ENCODE measurements at regions not wholly inside any gene's neighbourhood (a gene's known extent, or its start where the extent isn't known, plus 50 kb on each side); places are given as distances from the start of the nearest gene placed in this dataset.

DNA sequence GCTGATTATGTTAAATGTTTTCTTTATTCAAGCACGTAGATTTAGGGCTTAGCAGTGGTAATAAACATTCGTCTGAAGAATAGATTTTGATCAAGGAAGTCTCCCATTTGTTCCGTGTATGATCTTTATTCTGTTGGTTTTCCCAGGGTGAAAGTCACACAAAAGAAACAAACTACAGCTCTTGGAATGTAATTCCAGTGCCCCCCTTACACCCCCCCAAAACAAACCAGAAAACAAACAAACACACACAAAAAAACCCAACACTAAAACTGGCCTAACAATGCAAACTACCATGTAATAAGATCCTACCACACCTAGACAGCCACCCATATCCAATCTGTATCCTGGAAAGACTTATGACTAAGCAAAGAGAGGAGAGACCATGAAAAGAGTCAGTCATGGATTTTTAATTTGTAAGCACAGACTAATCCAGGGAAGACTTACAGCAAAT, 196.2 kb upstream of the ELL2 start:
- DNase-seq = no peak

- DNase-seq = no peak
These were observed 195.6 kb upstream of the ELL2 start for GRCh38 chr5:96157077-96157780.

DNA sequence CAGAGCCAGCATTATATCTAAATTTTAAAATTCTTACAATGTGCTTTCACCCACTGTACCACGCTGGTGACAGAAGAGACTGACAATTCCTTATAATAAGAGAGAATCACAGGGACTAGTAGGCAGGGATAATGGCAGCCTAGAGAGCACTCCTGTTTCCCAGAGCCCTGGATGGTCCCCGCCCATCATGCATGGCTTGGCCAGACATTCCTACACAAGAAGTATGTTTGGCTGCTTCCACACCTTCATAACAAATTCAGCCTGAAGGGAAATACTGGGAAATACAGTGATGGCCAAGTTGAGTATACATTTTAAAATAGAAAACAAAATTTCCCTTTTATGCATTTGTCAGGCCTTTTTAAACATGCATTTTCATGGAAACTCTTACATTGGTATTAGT, 193.5 kb upstream of the ELL2 start:
- no peak for DNase-seq

DNA sequence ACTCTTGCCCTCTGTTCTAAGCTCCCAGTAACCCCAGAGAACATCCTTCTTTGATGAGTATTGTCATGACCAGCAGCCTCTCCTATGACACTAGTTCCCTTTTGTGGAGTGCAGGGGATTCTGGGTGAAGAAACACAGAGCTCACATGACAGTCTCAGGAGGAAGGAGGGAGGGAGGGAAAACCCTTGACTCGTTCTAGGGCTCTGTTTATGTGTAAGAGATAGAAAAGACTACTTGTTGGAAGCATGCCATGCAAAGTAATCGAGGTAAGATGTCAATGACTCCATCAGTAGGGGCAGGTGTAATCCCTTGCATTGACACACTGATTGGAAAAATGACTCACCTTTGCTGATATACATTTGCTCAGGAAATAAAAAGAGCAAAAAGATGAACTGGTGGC, 190.2 kb upstream of the ELL2 start:
- no peak for DNase-seq

GRCh38 chr5:96150007-96150406, 188.4 kb upstream of the ELL2 start:
- DNase-seq = no peak

DNA sequence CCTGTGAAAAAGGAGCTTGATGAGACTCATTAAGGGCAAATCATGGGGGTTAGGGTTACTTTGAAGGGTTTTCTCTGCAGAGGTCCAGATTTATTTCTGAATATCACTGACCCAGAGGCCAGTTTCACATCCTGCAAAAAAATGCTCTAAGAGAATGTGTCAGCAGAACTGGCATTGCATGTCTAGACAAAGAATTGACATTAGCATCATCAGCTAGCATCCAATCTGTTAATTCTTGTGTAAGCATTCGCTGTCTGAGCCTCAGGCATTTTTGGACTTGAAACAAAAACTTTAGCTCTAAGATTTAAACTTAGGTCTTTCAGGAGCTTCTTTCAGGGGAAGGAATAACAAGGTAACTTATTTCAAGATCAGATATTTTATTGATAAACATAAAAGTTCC, 187.9 kb upstream of the ELL2 start:
- DNase-seq = no peak

- no peak for DNase-seq
These were observed 187.4 kb upstream of the ELL2 start for GRCh38 chr5:96149021-96149420.

GRCh38 chr5:96148376-96148775, 186.7 kb upstream of the ELL2 start:
- DNase-seq = no peak

- no peak for DNase-seq
These were observed 186.2 kb upstream of the ELL2 start for GRCh38 chr5:96147866-96148265.

- no peak for DNase-seq
These were observed 185.0 kb upstream of the ELL2 start for GRCh38 chr5:96146675-96147074.

DNA sequence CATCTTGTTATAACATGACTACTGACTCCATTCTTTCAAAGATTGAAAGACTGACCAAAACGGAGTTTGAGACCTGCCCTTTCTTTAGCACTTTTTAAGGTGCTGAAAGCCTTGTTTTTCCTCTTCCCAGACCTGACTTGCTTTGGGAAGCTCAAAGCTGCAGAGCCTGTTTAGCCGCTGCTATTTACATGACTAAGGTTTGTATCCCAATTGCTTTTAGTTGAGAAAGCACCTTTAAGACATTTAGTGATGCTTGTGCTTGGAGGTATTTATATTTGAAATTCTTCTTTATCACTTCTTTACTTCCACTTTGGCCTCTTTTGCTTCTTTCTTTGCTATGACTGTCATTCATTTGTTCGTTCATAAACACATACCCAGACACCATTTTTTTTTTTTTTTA, 182.6 kb upstream of the ELL2 start:
- no peak for DNase-seq

- no peak for DNase-seq
These were observed 181.8 kb upstream of the ELL2 start for GRCh38 chr5:96143450-96143849.

- no peak for DNase-seq
These were observed 181.3 kb upstream of the ELL2 start for GRCh38 chr5:96142786-96143434.

DNA sequence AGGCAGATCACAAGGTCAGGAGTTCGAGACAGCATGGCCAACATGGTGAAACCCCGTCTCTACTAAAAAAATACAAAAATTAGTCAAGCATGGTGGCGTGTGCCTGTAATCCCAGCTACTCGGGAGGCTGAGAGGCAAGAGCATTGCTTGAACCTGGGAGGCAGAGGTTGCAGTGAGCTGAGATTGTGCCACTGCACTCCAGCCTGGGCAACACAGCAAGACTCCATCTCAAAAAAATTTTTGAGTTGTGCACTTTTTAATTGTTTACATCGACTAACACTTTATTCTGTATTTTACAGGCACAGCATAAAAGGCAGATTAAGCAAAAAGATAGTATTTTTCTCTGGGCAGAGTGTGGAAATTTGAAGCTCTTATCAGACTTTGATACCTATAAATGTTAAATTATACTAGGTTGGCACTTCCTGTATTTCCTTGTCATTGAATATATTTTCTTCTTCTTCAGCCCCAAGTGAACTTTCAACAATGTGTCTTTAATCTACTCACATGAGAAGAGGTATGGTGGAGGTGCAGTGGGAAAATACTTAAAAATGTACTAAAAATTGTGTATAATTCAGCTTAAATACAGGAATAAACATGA, 180.6 kb upstream of the ELL2 start:
- DNase-seq = no peak

GRCh38 chr5:96141749-96142148, 180.1 kb upstream of the ELL2 start:
- DNase-seq = no peak

DNA sequence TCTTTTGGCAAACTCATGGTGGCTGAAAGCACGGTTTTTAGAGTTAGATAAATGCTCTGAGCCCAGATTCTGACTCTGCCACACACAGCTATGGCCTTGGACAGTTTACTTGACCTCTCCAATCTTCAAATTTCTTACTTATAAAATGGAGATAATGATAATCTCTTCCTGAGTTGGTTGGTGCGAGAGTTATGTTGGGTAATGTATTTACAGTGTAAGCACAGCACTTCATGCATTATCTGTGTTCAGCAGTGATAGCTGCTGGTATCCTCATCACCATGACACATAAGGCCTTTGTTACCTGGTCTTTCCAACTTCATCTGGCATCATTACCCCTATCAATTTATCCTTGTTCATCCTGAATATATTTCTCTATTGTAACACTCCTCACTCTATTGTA, 178.8 kb upstream of the ELL2 start:
- DNase-seq = no peak

- DNase-seq = no peak
These were observed 178.4 kb upstream of the ELL2 start for GRCh38 chr5:96140084-96140483.

GRCh38 chr5:96134886-96135285, 173.2 kb upstream of the ELL2 start:
- DNase-seq = no peak

DNA sequence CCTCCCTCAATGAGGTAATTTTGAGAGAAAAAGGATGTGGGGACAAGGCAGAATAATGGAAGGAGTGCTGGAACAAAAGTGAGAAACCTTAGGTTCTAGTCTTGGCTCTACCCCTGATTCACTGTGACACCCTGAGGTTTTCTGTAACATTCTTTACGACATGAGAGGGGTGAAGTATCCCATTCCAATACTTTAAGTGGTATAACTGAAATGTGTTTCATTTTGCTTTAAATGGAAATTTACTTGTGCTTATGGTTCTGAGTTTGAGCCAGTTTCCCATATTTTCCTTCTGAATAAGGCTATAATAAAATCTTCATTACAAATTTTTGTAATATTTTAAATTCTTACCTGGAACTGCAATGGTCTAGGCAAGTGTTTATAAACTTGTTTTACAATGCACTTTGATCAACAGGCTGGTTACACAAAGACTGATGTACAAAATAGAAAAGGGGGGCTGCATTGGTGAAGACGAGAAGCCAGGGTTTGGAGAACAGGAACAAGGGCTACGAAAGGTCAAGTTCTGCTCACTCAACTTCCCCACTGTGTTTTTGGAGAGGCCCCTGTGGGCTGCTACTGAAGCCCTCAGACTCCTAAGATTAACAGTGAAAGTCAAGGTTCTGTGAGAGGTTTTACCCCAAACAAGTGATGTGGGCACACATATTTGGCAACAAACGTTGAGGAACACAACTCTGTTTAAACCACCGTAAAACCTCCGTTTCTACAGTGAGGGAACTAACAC, 171.9 kb upstream of the ELL2 start:
- no peak for DNase-seq

DNA sequence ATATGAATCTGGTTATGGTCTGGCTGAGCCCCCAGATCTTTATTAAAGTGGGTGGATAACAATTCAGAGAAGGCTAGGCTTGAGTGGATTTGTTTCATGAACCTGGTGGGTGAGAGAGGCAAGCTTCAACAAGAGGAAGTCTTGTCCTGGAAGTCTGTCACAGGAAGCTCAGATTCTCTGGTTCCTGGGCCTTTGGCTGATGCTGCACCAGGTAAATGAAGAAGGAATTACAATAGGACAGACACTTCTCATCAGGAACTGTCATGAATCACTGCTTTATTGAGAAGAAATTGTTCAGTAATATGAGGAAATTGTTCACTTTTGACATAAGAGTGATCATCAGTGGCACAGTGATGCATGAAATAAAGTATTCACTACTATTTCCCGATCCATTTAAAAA, 167.6 kb upstream of the ELL2 start:
- DNase-seq = no peak

DNA sequence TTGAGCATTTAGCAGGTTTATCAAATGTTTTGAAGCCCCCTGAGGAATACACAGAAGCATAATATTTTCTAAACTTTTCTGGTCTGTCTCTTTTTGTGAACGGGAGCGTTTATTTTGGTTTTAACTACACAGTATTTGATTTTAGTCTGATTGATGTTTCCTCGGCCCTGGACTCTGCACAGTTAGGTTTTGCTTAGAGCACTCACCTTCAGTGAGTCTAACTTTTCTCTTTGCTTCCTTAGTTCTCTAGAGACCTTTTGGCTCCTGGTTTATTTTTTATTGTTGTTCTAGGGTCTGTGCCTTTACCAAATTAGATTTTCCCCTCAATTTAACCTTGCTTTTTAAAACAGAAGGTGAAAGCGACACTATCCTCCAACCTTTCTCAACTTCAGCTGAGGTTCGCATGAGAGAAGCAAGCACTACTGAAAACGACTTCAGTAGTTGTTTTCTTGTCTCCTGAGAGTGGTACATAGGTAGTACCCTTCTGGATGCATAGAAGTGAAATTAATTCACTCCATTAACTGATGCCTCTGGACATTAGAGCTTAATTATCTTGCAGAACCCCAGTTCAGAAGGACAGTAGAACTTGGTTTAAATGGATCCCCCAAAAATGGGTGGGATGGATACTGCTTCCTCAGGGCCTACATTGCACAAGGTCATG, 166.7 kb upstream of the ELL2 start:
- DNase-seq = no peak

- no peak for DNase-seq
These were observed 165.9 kb upstream of the ELL2 start for GRCh38 chr5:96127538-96127937.

GRCh38 chr5:96125231-96125891, 163.7 kb upstream of the ELL2 start:
- no peak for DNase-seq

All from activated CD4-positive, alpha-beta T cell treated with anti-CD3 and anti-CD28 coated beads for 1 hour (primary cell).